ENCODE measurements at regions not wholly inside any gene's neighbourhood (a gene's known extent, or its start where the extent isn't known, plus 50 kb on each side); places are given as distances from the start of the nearest gene placed in this dataset.

GRCh38 chr2:129262934-129263333 is 716.5 kb upstream of the RAB6C start:
- TF ChIP-seq CTCF (IDR thresholded peaks at IDR 0.05; ENCODE audit: low read length) (no peak), EZH2 (optimal IDR thresholded peaks at IDR 0.05; ENCODE audit: low read depth, low read length) (no peak)
